Fibroblast of villous mesenchyme (primary cell): ENCODE measurements at regions not wholly inside any gene's neighbourhood (a gene's known extent, or its start where the extent isn't known, plus 50 kb on each side); places are given as distances from the start of the nearest gene placed in this dataset.
"Not testable (repeated sequence)": the region's sequence is repeated elsewhere in the genome, so short reads cannot be mapped to it uniquely, and the experiment has no call there.

Source experiments
- DNase-seq: peaks from one replicate; pipeline ENCODE4 v3.0.0-alpha.2; 2010; ENCODE audit warnings: low read depth
- H3K4me3 ChIP-seq: 2 replicates; pipeline ENCODE4 v1.5.1; 2011; ENCODE audit warnings: low read depth, mild to moderate bottlenecking, low read length
- TF ChIP-seq, protein P1 (sequence below): IDR thresholded peaks from 2 replicates; pipeline ENCODE4 v1.5.1; 2012; ENCODE audit warnings: low read depth, mild to moderate bottlenecking, low read length; ENCODE audit not compliant: insufficient read depth

DNA sequence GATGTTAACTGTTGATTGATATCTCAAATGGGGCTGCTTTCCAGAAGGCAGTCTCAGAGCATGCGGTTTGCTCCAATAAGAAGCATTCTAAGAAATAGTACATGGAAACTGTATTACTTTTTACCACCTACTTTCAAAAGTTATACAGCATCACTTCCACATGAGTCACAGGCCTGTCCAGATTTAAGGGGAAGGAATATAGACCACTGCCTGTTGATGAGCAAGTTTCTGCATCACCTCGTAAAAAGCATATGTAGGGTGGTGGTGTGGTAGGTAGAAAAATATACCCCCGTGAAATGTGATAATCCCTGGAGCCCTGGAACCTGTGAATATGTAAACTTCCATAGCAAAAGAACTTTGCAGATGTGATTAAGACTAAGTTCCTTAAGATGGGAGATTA, 816.6 kb upstream of the CDH6 start:
- TF ChIP-seq, protein P1, sequence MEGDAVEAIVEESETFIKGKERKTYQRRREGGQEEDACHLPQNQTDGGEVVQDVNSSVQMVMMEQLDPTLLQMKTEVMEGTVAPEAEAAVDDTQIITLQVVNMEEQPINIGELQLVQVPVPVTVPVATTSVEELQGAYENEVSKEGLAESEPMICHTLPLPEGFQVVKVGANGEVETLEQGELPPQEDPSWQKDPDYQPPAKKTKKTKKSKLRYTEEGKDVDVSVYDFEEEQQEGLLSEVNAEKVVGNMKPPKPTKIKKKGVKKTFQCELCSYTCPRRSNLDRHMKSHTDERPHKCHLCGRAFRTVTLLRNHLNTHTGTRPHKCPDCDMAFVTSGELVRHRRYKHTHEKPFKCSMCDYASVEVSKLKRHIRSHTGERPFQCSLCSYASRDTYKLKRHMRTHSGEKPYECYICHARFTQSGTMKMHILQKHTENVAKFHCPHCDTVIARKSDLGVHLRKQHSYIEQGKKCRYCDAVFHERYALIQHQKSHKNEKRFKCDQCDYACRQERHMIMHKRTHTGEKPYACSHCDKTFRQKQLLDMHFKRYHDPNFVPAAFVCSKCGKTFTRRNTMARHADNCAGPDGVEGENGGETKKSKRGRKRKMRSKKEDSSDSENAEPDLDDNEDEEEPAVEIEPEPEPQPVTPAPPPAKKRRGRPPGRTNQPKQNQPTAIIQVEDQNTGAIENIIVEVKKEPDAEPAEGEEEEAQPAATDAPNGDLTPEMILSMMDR: no peak
- H3K4me3 ChIP-seq: no peak overlapping the region
- DNase-seq: no peak

DNA sequence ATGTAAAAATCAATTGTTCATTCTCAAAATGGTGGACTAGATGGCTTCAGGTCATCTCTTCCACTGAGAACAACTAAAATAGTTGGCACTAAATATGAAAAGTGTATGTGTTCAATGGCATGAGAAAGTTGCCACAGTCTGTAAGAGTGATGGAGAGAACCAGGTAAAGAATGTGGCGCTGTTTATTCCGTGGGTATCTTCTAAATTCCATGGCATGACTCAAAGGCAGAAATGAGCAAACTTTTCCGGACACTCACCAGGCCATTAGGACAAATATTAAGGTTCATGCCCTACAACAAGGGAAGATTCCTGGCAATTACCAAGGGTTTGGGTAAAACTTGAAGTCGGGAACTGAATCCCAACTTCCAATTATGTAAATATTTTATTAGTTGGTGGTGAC, 825.4 kb upstream of the CDH6 start:
- TF ChIP-seq, protein P1: no peak
- H3K4me3 ChIP-seq: no peak overlapping the region
- DNase-seq: no peak

DNA sequence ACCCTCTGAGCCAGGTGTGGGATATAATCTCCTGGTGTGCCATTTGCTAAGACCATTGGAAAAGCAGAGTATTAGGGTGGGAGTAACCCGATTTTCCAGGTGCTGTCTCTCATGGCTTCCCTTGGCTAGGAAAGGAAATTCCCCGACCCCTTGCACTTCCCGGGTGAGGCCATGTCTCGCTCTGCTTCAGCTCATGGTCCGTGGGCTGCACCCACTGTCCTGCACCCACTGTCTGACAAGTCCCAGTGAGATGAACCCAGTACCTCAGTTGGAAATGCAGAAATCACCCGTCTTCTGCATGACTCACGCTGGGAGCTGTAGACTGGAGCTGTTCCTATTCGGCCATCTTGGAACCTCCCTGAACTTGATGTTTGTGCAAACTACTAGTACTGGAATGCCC, 828.5 kb upstream of the CDH6 start:
- not testable (repeated sequence) for DNase-seq, H3K4me3 ChIP-seq

DNA sequence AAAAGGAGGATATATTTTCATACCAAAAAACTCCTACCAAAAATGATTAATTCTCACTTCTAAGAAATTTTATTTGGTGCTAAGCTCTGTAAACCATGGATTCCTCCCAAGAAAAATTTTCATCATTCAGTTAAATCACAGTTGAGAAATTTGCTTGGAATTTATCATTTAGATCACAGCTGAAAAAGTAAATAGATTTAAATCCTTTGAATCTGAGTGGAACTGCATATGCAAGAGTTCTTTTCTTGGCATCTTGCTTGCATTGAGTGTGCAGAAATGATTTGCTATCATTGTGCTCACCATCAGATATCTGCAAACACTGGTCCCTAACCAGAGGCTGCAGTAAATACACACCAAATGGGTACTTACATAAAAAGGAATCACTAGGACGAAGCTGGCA, 836.1 kb upstream of the CDH6 start:
- TF ChIP-seq, protein P1: no peak
- no peak overlapping the region for H3K4me3 ChIP-seq
- DNase-seq: no peak

DNA sequence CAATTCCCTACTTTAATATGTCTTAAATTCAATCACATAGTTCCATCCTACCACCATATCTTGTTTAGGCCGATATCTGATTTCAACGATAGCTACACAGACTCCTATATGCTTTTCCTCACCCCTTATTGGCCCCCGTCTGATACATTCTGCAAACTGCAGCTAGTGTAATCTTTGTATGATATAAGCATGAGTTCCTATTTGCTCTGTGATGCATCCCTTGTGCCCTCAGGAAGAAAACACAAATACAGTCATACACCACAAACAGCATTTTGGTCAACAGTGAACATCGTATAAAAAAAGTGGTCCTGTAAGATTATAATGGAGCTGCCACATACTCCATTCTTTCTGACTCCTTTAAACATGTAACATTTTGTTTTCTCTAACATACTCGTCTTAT, 837.8 kb upstream of the CDH6 start:
- TF ChIP-seq, protein P1: no peak
- no peak overlapping the region for H3K4me3 ChIP-seq
- no peak for DNase-seq

DNA sequence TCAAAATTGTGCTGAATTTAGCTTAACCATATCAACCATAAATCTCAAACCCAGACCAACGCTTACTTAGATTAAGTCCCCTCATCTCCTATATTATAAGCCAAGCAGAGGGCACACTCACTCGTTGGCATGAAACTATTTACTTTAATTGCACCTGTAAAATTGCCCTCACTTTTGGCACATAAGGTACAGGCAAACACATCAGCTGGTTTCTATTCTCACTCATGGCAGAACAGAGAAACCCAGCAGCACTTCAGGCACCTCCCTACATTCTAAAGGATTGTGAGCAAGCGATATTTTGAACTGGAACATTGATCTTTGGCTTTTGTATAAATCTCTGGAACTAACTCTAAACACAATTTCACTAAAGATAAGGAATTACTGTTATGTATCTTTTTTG, 845.6 kb upstream of the CDH6 start:
- H3K4me3 ChIP-seq: no peak overlapping the region
- DNase-seq: no peak
- TF ChIP-seq, protein P1: no peak

DNA sequence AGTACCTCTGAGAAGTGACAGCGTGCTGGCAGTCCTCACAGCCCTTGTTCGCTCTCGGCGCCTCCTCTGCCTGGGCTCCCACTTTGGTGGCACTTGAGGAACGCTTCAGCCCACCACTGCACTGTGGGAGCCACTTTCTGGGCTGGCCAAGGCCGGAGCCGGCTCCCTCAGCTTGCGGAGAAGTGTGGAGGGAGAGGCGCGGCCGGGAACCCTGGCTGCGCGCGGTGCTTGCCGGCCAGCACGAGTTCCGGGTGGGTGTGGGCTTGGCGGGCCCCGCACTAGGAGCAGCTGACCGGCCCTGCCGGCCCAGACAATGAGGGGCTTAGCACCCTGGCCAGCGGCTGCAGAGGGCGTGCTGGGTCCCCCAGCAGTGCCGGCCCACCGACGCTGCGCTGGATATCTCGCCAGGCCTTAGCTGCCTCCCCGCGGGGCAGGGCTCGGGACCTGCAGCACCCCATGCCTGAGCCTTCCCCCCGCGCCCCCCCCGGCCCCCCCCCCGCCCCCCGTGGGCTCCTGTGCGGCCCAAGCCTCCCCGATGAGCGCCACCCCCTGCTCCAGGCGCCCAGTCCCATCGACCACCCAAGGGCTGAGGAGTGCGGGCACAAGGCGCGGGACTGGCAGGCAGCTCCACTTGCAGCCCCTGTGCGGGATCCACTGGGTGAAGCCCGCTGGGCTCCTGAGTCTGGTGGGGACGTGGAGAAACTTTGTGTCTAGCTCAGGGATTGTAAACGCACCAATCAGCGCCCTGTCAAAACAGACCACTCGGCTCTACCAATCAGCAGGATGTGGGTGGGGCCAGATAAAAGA, 847.7 kb upstream of the CDH6 start:
- not testable (repeated sequence) for H3K4me3 ChIP-seq, DNase-seq

DNA sequence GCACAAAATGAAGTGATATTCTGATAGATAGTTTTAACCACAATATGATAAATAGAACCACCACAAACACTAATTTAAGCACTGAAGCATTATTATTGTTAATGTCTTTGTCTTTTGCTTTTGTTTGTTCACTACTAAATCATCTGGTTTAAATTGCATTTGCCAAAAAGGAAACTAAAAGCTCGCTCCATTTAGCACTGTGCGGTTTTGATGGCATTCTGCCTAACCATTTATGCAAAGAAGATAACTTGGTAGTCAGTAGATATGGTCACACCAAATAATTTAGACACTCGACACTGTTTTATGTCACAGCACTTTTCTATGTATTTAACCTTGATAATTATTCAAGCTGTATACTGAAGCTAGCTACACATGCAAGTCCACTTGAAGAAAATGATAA, 849.8 kb upstream of the CDH6 start:
- H3K4me3 ChIP-seq: no peak overlapping the region
- no peak for DNase-seq

More for the DNA sequence above, 849.8 kb upstream of the CDH6 start:
- TF ChIP-seq, protein P1: no peak
